OCI-LY7 (cell line): ENCODE measurements at regions not wholly inside any gene's neighbourhood (a gene's known extent, or its start where the extent isn't known, plus 50 kb on each side); places are given as distances from the start of the nearest gene placed in this dataset.

Experiments
- EZH2phosphoT487 ChIP-seq: fragments of 200-600 bp; sonication (generic); IDR thresholded peaks from 2 replicates; pipeline ENCODE4 v1.6.1; 2018; ENCODE audit warnings: low read depth, borderline replicate concordance, mild to moderate bottlenecking, mixed run types, antibody characterized with exemption, low read length, moderate library complexity, mixed read lengths
- TF ChIP-seq, protein P1 (sequence below): fragments of 200-600 bp; sonication (generic); conservative IDR thresholded peaks from 2 replicates; pipeline ENCODE4 v1.5.1; 2014; ENCODE audit warnings: mild to moderate bottlenecking, antibody characterized with exemption, low read length, moderate library complexity, mixed read lengths

DNA sequence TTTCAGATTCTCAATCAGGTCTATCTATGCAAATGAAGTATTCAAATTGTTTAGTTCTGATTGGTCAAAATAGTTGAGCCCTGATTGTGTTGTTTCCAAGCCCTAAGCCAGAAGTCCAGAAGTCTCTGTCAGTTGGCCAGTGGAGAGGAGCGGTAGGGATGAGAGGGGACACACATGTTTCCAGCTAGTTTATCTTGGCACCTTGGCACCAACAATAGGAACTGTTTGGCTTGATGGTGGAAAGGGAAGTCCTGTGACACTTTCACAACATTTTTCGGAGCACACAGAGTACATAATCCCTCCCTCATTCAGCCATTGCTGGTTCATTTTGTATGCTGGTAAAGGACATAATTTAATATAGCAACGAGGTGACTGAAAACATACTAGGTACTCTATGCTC is 1661.6 kb downstream of the SUCLG1 start:
- TF ChIP-seq, protein P1, sequence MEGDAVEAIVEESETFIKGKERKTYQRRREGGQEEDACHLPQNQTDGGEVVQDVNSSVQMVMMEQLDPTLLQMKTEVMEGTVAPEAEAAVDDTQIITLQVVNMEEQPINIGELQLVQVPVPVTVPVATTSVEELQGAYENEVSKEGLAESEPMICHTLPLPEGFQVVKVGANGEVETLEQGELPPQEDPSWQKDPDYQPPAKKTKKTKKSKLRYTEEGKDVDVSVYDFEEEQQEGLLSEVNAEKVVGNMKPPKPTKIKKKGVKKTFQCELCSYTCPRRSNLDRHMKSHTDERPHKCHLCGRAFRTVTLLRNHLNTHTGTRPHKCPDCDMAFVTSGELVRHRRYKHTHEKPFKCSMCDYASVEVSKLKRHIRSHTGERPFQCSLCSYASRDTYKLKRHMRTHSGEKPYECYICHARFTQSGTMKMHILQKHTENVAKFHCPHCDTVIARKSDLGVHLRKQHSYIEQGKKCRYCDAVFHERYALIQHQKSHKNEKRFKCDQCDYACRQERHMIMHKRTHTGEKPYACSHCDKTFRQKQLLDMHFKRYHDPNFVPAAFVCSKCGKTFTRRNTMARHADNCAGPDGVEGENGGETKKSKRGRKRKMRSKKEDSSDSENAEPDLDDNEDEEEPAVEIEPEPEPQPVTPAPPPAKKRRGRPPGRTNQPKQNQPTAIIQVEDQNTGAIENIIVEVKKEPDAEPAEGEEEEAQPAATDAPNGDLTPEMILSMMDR, result no peak
- TF ChIP-seq EZH2phosphoT487, result no peak
